Mucosa of descending colon (tissue), 3 donors: ENCODE measurements at regions not wholly inside any gene's neighbourhood (a gene's known extent, or its start where the extent isn't known, plus 50 kb on each side); places are given as distances from the start of the nearest gene placed in this dataset.

Experiments used
- ATAC-seq: fragments of 200-7000 bp; cut with Tn5 transposase; one replicate; pipeline ENCODE4 v1.9.1; 2020; ENCODE audit warnings: mild to moderate bottlenecking, moderate library complexity
- DNase-seq, 3 donors: peaks; one replicate each; pipeline ENCODE4 v3.0.0-alpha.2; 2020
- H3K36me3 ChIP-seq: fragments of 200-600 bp; one replicate; pipeline ENCODE4 v1.8.0; 2021; ENCODE audit warnings: low read depth, mild to moderate bottlenecking
- H3K4me1 ChIP-seq: fragments of 200-600 bp; one replicate; pipeline ENCODE4 v1.8.0; 2021; ENCODE audit warnings: low read depth, mild to moderate bottlenecking
- H3K4me3 ChIP-seq: fragments of 200-600 bp; one replicate; pipeline ENCODE4 v1.8.0; 2021; ENCODE audit warnings: mild to moderate bottlenecking
- H3K9me3 ChIP-seq: fragments of 200-600 bp; one replicate; pipeline ENCODE4 v1.8.0; 2021; ENCODE audit warnings: mild to moderate bottlenecking
- intact Hi-C, 2 donors: fragments of 100-400 bp; cut with DNase I in 1 of 2; cut with micrococcal nuclease in 1 of 2; formaldehyde crosslinking; loops; one replicate each; pipeline versions ENCODE4 v1.11.0 to v1.11.1; 2022; cut with DNase I, micrococcal nuclease
- TF ChIP-seq, protein P1 (sequence below): fragments of 200-600 bp; IDR thresholded peaks from one replicate; pipeline ENCODE4 v1.8.0; 2022; ENCODE audit warnings: antibody characterized with exemption, mild to moderate bottlenecking
- donor health status: DM: no; HTN: no; CAD: no; lungs with moderate emphysema.
- donor health status: DM: no; HTN: no; CAD: no.
- donor health status: DM: no; HTN: yes; CAD: no.

DNA sequence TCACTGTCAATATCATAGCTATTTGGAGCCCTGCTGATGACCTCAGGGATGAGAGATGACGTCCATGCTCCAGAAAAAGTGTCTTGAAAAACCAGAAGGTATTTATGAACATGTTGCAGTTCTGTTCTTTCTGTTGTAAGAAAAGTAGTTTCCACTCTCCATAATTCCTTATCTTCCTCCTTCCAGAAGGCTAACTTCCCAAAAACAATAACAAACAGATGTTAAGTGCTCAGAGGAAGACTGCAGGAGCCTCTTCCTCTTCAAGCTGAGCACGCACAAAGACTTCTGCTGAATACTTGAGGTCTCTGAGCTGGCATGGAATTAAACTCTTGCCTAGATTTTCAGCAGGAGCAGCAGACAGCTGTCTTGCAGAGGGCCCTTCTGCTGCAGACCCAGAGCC, 434.5 kb upstream of the KLHL29 start:
- no peak for DNase-seq
- no peaks in the 10 kb centered on the region for H3K4me1 ChIP-seq
- no peaks in the 10 kb centered on the region for H3K36me3 ChIP-seq
- intact Hi-C loops = no loop called here
- H3K4me3 ChIP-seq = no peak overlapping the region
- no peaks in the 10 kb centered on the region for H3K9me3 ChIP-seq
- ATAC-seq = no peak
- TF ChIP-seq, protein P1, sequence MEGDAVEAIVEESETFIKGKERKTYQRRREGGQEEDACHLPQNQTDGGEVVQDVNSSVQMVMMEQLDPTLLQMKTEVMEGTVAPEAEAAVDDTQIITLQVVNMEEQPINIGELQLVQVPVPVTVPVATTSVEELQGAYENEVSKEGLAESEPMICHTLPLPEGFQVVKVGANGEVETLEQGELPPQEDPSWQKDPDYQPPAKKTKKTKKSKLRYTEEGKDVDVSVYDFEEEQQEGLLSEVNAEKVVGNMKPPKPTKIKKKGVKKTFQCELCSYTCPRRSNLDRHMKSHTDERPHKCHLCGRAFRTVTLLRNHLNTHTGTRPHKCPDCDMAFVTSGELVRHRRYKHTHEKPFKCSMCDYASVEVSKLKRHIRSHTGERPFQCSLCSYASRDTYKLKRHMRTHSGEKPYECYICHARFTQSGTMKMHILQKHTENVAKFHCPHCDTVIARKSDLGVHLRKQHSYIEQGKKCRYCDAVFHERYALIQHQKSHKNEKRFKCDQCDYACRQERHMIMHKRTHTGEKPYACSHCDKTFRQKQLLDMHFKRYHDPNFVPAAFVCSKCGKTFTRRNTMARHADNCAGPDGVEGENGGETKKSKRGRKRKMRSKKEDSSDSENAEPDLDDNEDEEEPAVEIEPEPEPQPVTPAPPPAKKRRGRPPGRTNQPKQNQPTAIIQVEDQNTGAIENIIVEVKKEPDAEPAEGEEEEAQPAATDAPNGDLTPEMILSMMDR = no peak

DNA sequence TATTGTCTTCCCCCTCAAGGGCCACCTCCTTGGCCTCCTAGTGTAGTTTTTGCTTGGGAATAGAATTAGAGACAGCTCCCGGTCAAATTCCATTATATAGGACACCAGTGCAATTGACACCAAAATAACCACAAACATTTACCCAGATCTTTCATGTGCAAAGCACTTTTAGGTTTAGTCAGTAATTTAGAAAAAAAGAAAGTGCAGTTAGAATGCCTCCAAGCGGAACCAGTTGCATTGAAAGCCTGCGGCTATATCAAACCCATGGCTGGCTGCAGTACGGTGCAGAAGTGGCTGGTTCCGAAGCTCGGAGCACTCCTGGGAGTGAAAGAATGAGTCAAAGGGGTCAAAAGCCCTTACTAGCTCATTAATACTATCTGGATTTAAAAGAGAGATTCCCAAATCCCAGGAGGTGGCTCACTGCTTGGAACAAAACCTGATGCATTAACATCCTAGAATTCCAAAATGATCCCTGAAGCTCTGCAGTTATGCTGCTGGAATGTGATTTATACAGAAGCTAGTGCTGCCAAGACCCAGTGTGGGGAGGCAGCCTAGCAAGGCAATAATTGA, 432.2 kb upstream of the KLHL29 start:
- Histone ChIP-seq H3K9me3 (no peaks in the 10 kb centered on the region), H3K36me3 (no peaks in the 10 kb centered on the region), H3K4me1 (no peaks in the 10 kb centered on the region), H3K4me3 (no peak overlapping the region)
- TF ChIP-seq, protein P1 = no peak
- ATAC-seq (no peak), DNase-seq (no peak)
- intact Hi-C loops = no loop called here

DNA sequence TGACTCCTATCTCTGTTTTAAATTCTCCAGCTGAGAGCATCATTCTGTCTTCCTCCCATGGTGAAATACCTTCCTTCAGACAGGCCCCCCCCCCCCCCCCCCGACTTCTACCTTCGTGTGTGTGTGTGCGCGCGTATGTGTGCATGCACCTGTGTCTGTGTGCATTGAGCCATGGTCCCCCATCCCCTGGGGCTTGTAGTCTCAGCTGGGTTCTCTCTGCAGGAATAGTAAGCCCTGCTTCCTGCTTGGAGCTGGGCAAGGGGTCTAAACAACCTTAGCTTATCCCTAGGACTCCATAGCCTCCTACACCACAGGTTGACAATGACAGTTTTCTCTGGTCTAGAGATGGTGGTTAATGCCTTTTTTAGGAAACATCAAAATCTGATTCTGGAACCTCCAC, 427.5 kb upstream of the KLHL29 start:
- Histone ChIP-seq H3K4me3 (no peak overlapping the region), H3K9me3 (no peaks in the 10 kb centered on the region), H3K4me1 (no peaks in the 10 kb centered on the region), H3K36me3 (no peaks in the 10 kb centered on the region)
- intact Hi-C loops = no loop called here
- TF ChIP-seq, protein P1 = no peak
- ATAC-seq = no peak
- no peak for DNase-seq

DNA sequence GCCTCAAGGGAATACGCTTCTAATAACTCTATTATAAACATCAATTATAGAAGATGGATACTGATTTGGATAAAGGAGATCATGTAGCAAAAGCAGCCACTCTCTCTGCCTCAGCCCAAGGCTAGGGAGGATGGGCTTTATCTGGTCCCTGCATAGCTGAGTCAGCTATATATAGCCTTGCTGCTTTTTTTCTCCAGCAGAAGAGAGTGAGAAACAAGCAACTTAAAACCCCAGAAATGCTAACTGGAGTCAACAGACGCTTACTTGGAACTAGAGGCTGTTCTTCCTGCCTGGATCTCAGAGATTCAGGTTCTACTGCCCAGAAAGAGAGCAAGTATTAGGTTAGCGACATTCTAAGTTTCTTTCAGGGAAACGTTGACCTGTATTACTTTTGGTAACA, 426.7 kb upstream of the KLHL29 start:
- DNase-seq (no peak), ATAC-seq (no peak)
- no peaks in the 10 kb centered on the region for H3K36me3 ChIP-seq
- H3K4me1 ChIP-seq = no peaks in the 10 kb centered on the region
- intact Hi-C loops = no loop called here
- H3K9me3 ChIP-seq = no peaks in the 10 kb centered on the region
- no peak overlapping the region for H3K4me3 ChIP-seq
- TF ChIP-seq, protein P1 = no peak

- Histone ChIP-seq H3K36me3 (no peaks in the 10 kb centered on the region), H3K9me3 (no peaks in the 10 kb centered on the region), H3K4me1 (no peaks in the 10 kb centered on the region), H3K4me3 (no peak overlapping the region)
- TF ChIP-seq, protein P1 = no peak
- intact Hi-C loops = no loop called here
- no peak for DNase-seq
- ATAC-seq = no peak
These were observed 417.2 kb upstream of the KLHL29 start for GRCh38 chr2:22967756-22968155.
